GM21360 (cell line): ENCODE measurements at regions not wholly inside any gene's neighbourhood (a gene's known extent, or its start where the extent isn't known, plus 50 kb on each side); places are given as distances from the start of the nearest gene placed in this dataset.
A peak's percentile ranks its signal among the peaks of the same experiment; 100 is the strongest.

Source experiments
- ATAC-seq: cut with Tn5 transposase; IDR thresholded peaks from one replicate; pipeline ENCODE4 v1.9.1; 2021; ENCODE audit warnings: mild to moderate bottlenecking, moderate library complexity; ENCODE audit not compliant: unreplicated experiment

GRCh38 chr18:42258301-42258965 lies 303.4 kb downstream of the PIK3C3 start:
- ATAC-seq = no peak

- ATAC-seq = no peak
Observed at GRCh38 chr18:42261731-42262130, 306.7 kb downstream of the PIK3C3 start.

- no peak for ATAC-seq
Observed at GRCh38 chr18:42264497-42264896, 309.5 kb downstream of the PIK3C3 start.

- ATAC-seq = no peak
Observed at GRCh38 chr18:42268186-42268725, 313.2 kb downstream of the PIK3C3 start.

- no peak for ATAC-seq
Observed at GRCh38 chr18:42268798-42269197, 313.8 kb downstream of the PIK3C3 start.

- ATAC-seq = no peak
Observed at GRCh38 chr18:42271647-42272414, 316.8 kb downstream of the PIK3C3 start.

GRCh38 chr18:42274488-42275137 lies 319.6 kb downstream of the PIK3C3 start:
- peak; percentile 49 for ATAC-seq

- ATAC-seq = no peak
Observed at GRCh38 chr18:42275138-42275535, 320.1 kb downstream of the PIK3C3 start.

GRCh38 chr18:42275949-42276730 lies 321.1 kb downstream of the PIK3C3 start:
- ATAC-seq = no peak

- no peak for ATAC-seq
Observed at GRCh38 chr18:42281124-42281523, 326.1 kb downstream of the PIK3C3 start.

GRCh38 chr18:42281851-42282250 lies 326.8 kb downstream of the PIK3C3 start:
- no peak for ATAC-seq

- no peak for ATAC-seq
Observed at GRCh38 chr18:42287047-42287446, 332.0 kb downstream of the PIK3C3 start.

GRCh38 chr18:42288129-42288528 lies 333.1 kb downstream of the PIK3C3 start:
- ATAC-seq = no peak

- ATAC-seq = no peak
Observed at GRCh38 chr18:42289526-42289925, 334.5 kb downstream of the PIK3C3 start.

- ATAC-seq = no peak
Observed at GRCh38 chr18:42290318-42291307, 335.6 kb downstream of the PIK3C3 start.

- ATAC-seq = no peak
Observed at GRCh38 chr18:42292654-42293053, 337.6 kb downstream of the PIK3C3 start.

GRCh38 chr18:42296192-42296591 lies 341.2 kb downstream of the PIK3C3 start:
- ATAC-seq = no peak

- ATAC-seq = no peak
Observed at GRCh38 chr18:42296723-42297122, 341.7 kb downstream of the PIK3C3 start.

- peak; percentile 83 for ATAC-seq
Observed at GRCh38 chr18:42298759-42299675, 344.0 kb downstream of the PIK3C3 start.
